ENCODE measurements at regions not wholly inside any gene's neighbourhood (a gene's known extent, or its start where the extent isn't known, plus 50 kb on each side); places are given as distances from the start of the nearest gene placed in this dataset.
"Not testable (repeated sequence)": the region's sequence is repeated elsewhere in the genome, so short reads cannot be mapped to it uniquely, and the experiment has no call there.

GRCh38 chr2:53610260-53610659 lies 157.3 kb upstream of the CHAC2 start:
- DNase-seq (ENCODE audit: low read depth), result no peak

- no peak for DNase-seq (ENCODE audit: low read depth)
These were observed 158.1 kb upstream of the CHAC2 start for GRCh38 chr2:53609551-53609950.

GRCh38 chr2:53608293-53608692 lies 159.3 kb upstream of the CHAC2 start:
- no peak for DNase-seq (ENCODE audit: low read depth)

GRCh38 chr2:53600815-53601214 lies 166.8 kb upstream of the CHAC2 start:
- peak; percentile 37 for DNase-seq (ENCODE audit: low read depth)

- DNase-seq (ENCODE audit: low read depth), result not testable (repeated sequence)
These were observed 180.6 kb upstream of the CHAC2 start for GRCh38 chr2:53586733-53587612.

GRCh38 chr2:53584986-53585385 lies 182.6 kb upstream of the CHAC2 start:
- DNase-seq (ENCODE audit: low read depth), result no peak

GRCh38 chr2:53583583-53583982 lies 184.0 kb upstream of the CHAC2 start:
- no peak for DNase-seq (ENCODE audit: low read depth)

GRCh38 chr2:53582556-53582955 lies 185.0 kb upstream of the CHAC2 start:
- no peak for DNase-seq (ENCODE audit: low read depth)

GRCh38 chr2:53576166-53576565 lies 191.4 kb upstream of the CHAC2 start:
- no peak for DNase-seq (ENCODE audit: low read depth)

GRCh38 chr2:53575721-53576124 lies 191.9 kb upstream of the CHAC2 start:
- DNase-seq (ENCODE audit: low read depth), result no peak

GRCh38 chr2:53572696-53573095 lies 194.9 kb upstream of the CHAC2 start:
- DNase-seq (ENCODE audit: low read depth), result no peak

- DNase-seq (ENCODE audit: low read depth), result no peak
These were observed 197.5 kb upstream of the CHAC2 start for GRCh38 chr2:53569957-53570727.

- DNase-seq (ENCODE audit: low read depth), result no peak
These were observed 199.1 kb upstream of the CHAC2 start for GRCh38 chr2:53568469-53568868.

GRCh38 chr2:53567073-53567472 lies 200.5 kb upstream of the CHAC2 start:
- no peak for DNase-seq (ENCODE audit: low read depth)

GRCh38 chr2:53562407-53562806 lies 205.2 kb upstream of the CHAC2 start:
- DNase-seq (ENCODE audit: low read depth), result no peak

GRCh38 chr2:53561155-53561554 lies 206.4 kb upstream of the CHAC2 start:
- DNase-seq (ENCODE audit: low read depth), result no peak

GRCh38 chr2:53559302-53559966 lies 208.2 kb upstream of the CHAC2 start:
- no peak for DNase-seq (ENCODE audit: low read depth)

- no peak for DNase-seq (ENCODE audit: low read depth)
These were observed 208.7 kb upstream of the CHAC2 start for GRCh38 chr2:53558867-53559266.

GRCh38 chr2:53549497-53549896 lies 218.1 kb upstream of the CHAC2 start:
- no peak for DNase-seq (ENCODE audit: low read depth)

- no peak for DNase-seq (ENCODE audit: low read depth)
These were observed 222.0 kb upstream of the CHAC2 start for GRCh38 chr2:53545604-53546003.

- DNase-seq (ENCODE audit: low read depth), result no peak
These were observed 222.6 kb upstream of the CHAC2 start for GRCh38 chr2:53544871-53545558.

GRCh38 chr2:53543083-53543482 lies 224.5 kb upstream of the CHAC2 start:
- no peak for DNase-seq (ENCODE audit: low read depth)

All from non-pigmented ciliary epithelial cell (primary cell).